H1 (cell line): ENCODE measurements at regions not wholly inside any gene's neighbourhood (a gene's known extent, or its start where the extent isn't known, plus 50 kb on each side); places are given as distances from the start of the nearest gene placed in this dataset.
A peak's percentile ranks its signal among the peaks of the same experiment; 100 is the strongest.

Source experiments
- CTCF ChIA-PET: fragments of 300-600 bp; sonication (Branson Sonifier 250); formaldehyde crosslinking; loops from one replicate; lab custom pipeline; 2021; ENCODE audit not compliant: partially characterized antibody; lab: Charles Lee
- POLR2A ChIA-PET: fragments of 300-600 bp; sonication (Branson Sonifier 250); formaldehyde crosslinking; loops from one replicate; lab custom pipeline; 2021; ENCODE audit warnings: inconsistent platforms; ENCODE audit not compliant: partially characterized antibody; lab: Charles Lee
- DNase-seq, 2 experiments: peaks; one replicate each; pipeline versions ENCODE4 v3.0.0 to v3.0.0-alpha.2; 2010 to 2022; ENCODE audit warnings: low spot score in 2 of 2, low read depth in 1 of 2, mixed read lengths in 1 of 2
- FAIRE-seq: peaks from 2 replicates; lab custom pipeline; 2011; peaks lifted over from hg19 to GRCh38; lab: Jason Lieb, UNC
- H2AFZ ChIP-seq: 2 replicates; pipeline ENCODE4 v1.8.1; 2012; ENCODE audit warnings: low read length, inconsistent platforms
- H2AK5ac ChIP-seq: 2 replicates; pipeline ENCODE4 v1.6.1; 2013; ENCODE audit warnings: low read depth, low read length
- H2BK120ac ChIP-seq: replicated peaks from 2 replicates; pipeline ENCODE3; 2013; ENCODE audit warnings: low read depth, low read length, inconsistent platforms
- H2BK12ac ChIP-seq: 2 replicates; pipeline ENCODE4 v1.6.1; 2013; ENCODE audit warnings: low read depth, low read length
- H2BK15ac ChIP-seq: 2 replicates; pipeline ENCODE4 v1.6.1; 2013; ENCODE audit warnings: low read length
- H2BK20ac ChIP-seq: 2 replicates; pipeline ENCODE4 v1.6.1; 2013; ENCODE audit warnings: low read length
- H2BK5ac ChIP-seq: 2 replicates; pipeline ENCODE4 v1.6.1; 2013; ENCODE audit warnings: low read depth, low read length
- H3K14ac ChIP-seq: 2 replicates; pipeline ENCODE4 v1.6.1; 2013; ENCODE audit warnings: inconsistent platforms; ENCODE audit not compliant: insufficient read length
- H3K18ac ChIP-seq: 2 replicates; pipeline ENCODE4 v1.6.1; 2013; ENCODE audit warnings: low read length; ENCODE audit errors: extremely low read depth
- H3K23ac ChIP-seq: 2 replicates; pipeline ENCODE4 v1.6.1; 2013; ENCODE audit warnings: inconsistent platforms; ENCODE audit not compliant: insufficient read length
- H3K23me2 ChIP-seq: 2 replicates; pipeline ENCODE4 v1.6.1; 2013; ENCODE audit warnings: low read depth, low read length
- H3K27ac ChIP-seq: 2 replicates; pipeline ENCODE4 v1.6.1; 2011; ENCODE audit warnings: low read depth, low read length, inconsistent platforms
- H3K27me3 ChIP-seq, 4 experiments: replicated peaks in 1 of 4; 1 replicate in 1 of 4; 2 replicates in 3 of 4; pipeline versions ENCODE4 v1.6.1 to v1.8.1; 2011 to 2013; ENCODE audit warnings: low read length in 3 of 4, mild to moderate bottlenecking in 3 of 4, inconsistent platforms in 2 of 4, mixed read lengths in 2 of 4, moderate library complexity in 1 of 4; ENCODE audit not compliant: control insufficient read depth in 3 of 4, insufficient read depth in 3 of 4; ENCODE audit errors: extremely low read depth in 1 of 4
- H3K36me3 ChIP-seq, 4 experiments: 2 replicates each; pipeline versions ENCODE4 v1.6.1 to v1.8.1; 2011 to 2013; ENCODE audit warnings: mild to moderate bottlenecking in 4 of 4, low read length in 3 of 4, moderate library complexity in 2 of 4, control low read depth in 1 of 4, inconsistent platforms in 1 of 4; ENCODE audit not compliant: insufficient read depth in 4 of 4, control insufficient read depth in 2 of 4
- H3K4ac ChIP-seq: replicated peaks from 2 replicates; pipeline ENCODE3; 2013; ENCODE audit warnings: low read length, low read depth, mixed read lengths, inconsistent platforms; ENCODE audit not compliant: insufficient read length
- H3K4me1 ChIP-seq, 4 experiments: replicated peaks in 1 of 4; 1 replicate in 1 of 4; 2 replicates in 3 of 4; pipeline versions ENCODE4 v1.6.1 to v1.8.1; 2011 to 2013; ENCODE audit warnings: low read length in 3 of 4, inconsistent platforms in 2 of 4, mixed read lengths in 1 of 4; ENCODE audit not compliant: insufficient read depth in 4 of 4, control insufficient read depth in 3 of 4
- H3K4me2 ChIP-seq, 2 experiments: 2 replicates each; pipeline versions ENCODE4 v1.6.1 to v1.8.1; 2011 to 2013; ENCODE audit warnings: low read depth in 2 of 2, low read length in 2 of 2, control low read depth in 1 of 2, inconsistent platforms in 1 of 2, mild to moderate bottlenecking in 1 of 2; ENCODE audit not compliant: insufficient read depth in 1 of 2
- H3K4me3 ChIP-seq, 4 experiments: fragments of 200-600, 300-600 bp in 1 of 4; sonication (generic), shearing (Covaris generic), sonication (Bioruptor Twin) in 1 of 4; 2 replicates each; pipeline versions ENCODE4 v1.5.1 to v1.8.1; 2011 to 2016; ENCODE audit warnings: low read length in 4 of 4, low read depth in 3 of 4, control low read depth in 2 of 4, inconsistent platforms in 2 of 4, mild to moderate bottlenecking in 2 of 4, mixed read lengths in 1 of 4, moderate library complexity in 1 of 4; ENCODE audit not compliant: insufficient read depth in 2 of 4; ENCODE audit errors: extremely low read depth in 1 of 4
- H3K56ac ChIP-seq: replicated peaks from 2 replicates; pipeline ENCODE3; 2013; ENCODE audit warnings: low read depth, mild to moderate bottlenecking, mixed read lengths, low read length, inconsistent platforms; ENCODE audit not compliant: insufficient read length
- H3K79me1 ChIP-seq: 2 replicates; pipeline ENCODE4 v1.6.1; 2013; ENCODE audit warnings: low read depth, low read length, control low read depth
- H3K79me2 ChIP-seq, 2 experiments: 2 replicates each; pipeline versions ENCODE4 v1.6.1 to v1.8.1; 2012 to 2013; ENCODE audit warnings: low read length in 2 of 2, mild to moderate bottlenecking in 2 of 2, inconsistent platforms in 1 of 2; ENCODE audit not compliant: insufficient read depth in 2 of 2, control insufficient read depth in 1 of 2
- H3K9ac ChIP-seq, 4 experiments: replicated peaks in 1 of 4; 1 replicate in 1 of 4; 2 replicates in 3 of 4; pipeline versions ENCODE4 v1.6.1 to v1.8.1; 2011 to 2013; ENCODE audit warnings: low read depth in 3 of 4, low read length in 3 of 4, control low read depth in 2 of 4, mild to moderate bottlenecking in 2 of 4, moderate library complexity in 2 of 4, inconsistent platforms in 1 of 4; ENCODE audit errors: extremely low read depth in 1 of 4
- H3K9me3 ChIP-seq, 2 experiments: 2 replicates each; pipeline versions ENCODE4 v1.6.1 to v1.8.1; 2012 to 2013; ENCODE audit warnings: mild to moderate bottlenecking in 2 of 2, moderate library complexity in 2 of 2, control low read depth in 1 of 2, inconsistent platforms in 1 of 2, low read depth in 1 of 2, low read length in 1 of 2, mixed read lengths in 1 of 2; ENCODE audit not compliant: insufficient read depth in 2 of 2
- H4K20me1 ChIP-seq, 2 experiments: replicated peaks in 1 of 2; 2 replicates each; pipeline versions ENCODE3 to v1.8.1; 2011 to 2013; ENCODE audit warnings: inconsistent platforms in 2 of 2, low read length in 2 of 2, mild to moderate bottlenecking in 1 of 2; ENCODE audit not compliant: insufficient read depth in 2 of 2, control insufficient read depth in 1 of 2
- H4K5ac ChIP-seq: 2 replicates; pipeline ENCODE4 v1.6.1; 2013; ENCODE audit warnings: low read length, low read depth, mixed read lengths, inconsistent platforms; ENCODE audit not compliant: insufficient read length
- H4K8ac ChIP-seq: 2 replicates; pipeline ENCODE4 v1.8.0; 2013; ENCODE audit warnings: mild to moderate bottlenecking, moderate library complexity, low read length, inconsistent platforms; ENCODE audit not compliant: insufficient read depth; ENCODE audit errors: extremely low read depth
- H4K91ac ChIP-seq: replicated peaks from 2 replicates; pipeline ENCODE3; 2013; ENCODE audit warnings: low read length, mixed read lengths, inconsistent platforms; ENCODE audit not compliant: insufficient read length
- CREB1 ChIP-seq: IDR thresholded peaks from 2 replicates; pipeline ENCODE4 v1.6.1; 2012; ENCODE audit warnings: inconsistent platforms
- WGBS, 2 experiments: shearing (Covaris generic) in 1 of 2; methylation state at CpG; one replicate each; pipeline versions ENCODE4 v1.1.6 to v1.1.7; 2013 to 2015; ENCODE audit warnings: low lambda C conversion rate in 2 of 2, mixed read lengths in 2 of 2, inconsistent platforms in 1 of 2, low coverage in 1 of 2, missing lambda C conversion rate in 1 of 2; ENCODE audit not compliant: insufficient replicate concordance in 2 of 2, insufficient coverage in 1 of 2, insufficient read length in 1 of 2; ENCODE audit errors: extremely low coverage in 1 of 2, missing lambda C conversion rate in 1 of 2; 5-methylcytosine and 5-hydroxymethylcytosine counted together

DNA sequence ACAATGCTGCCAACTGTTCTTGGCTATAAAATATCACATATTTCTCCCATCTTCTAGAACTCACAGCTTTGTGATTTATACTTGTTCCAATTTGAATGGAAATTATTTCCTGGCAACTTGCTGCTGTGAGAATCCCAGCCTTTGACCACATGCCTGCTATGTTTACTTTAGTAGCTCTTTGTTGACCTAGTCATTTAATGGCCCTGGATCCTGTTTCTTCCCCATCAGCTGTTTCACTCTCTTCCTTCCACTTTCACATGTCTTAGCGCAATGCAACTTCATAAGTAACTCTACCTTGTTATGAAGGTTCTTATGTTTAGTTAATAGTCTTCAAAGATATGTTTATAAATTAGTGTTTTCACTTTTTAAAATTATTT lies 1973.6 kb upstream of the AGA start:
- H3K4me1 ChIP-seq: peaks cover 0 to 6% (median 3%) of the 10 kb centered on the region in 4 experiments; a peak in 2 of 7 replicates
- no peak overlapping the region for H4K5ac ChIP-seq
- peak overlapping the region; percentile 30 to 33; a peak in 3 of 4 replicates for H3K4me2 ChIP-seq
- H2BK15ac ChIP-seq: no peak overlapping the region
- H4K91ac ChIP-seq: no peak overlapping the region
- no peaks in the 10 kb centered on the region for H3K23me2 ChIP-seq
- H3K79me2 ChIP-seq: no peaks in the 10 kb centered on the region
- no peak overlapping the region for H4K8ac ChIP-seq
- POLR2A ChIA-PET: no interaction called here
- no peak overlapping the region for H3K23ac ChIP-seq
- H3K36me3 ChIP-seq: no peaks in the 10 kb centered on the region
- no peak overlapping the region for H3K27ac ChIP-seq
- 61% methylated on average over 1 of the region's 1 CpG; no CpG with 5 or more reads in 1 of the 2 experiments for WGBS, 2 experiments
- H3K4me3 ChIP-seq: 0 out of 8 replicates have a peak overlapping the region, but pooled peaks of 1 of the 4 experiments have one; percentile 3
- H2AFZ ChIP-seq: no peak overlapping the region
- H4K20me1 ChIP-seq: no peaks in the 10 kb centered on the region
- TF ChIP-seq CREB1: no peak
- H3K27me3 ChIP-seq: no peaks in the 10 kb centered on the region; a peak in 1 of 7 replicates
- no peak overlapping the region for H2AK5ac ChIP-seq
- no peaks in the 10 kb centered on the region for H3K9me3 ChIP-seq
- no peak overlapping the region for H3K4ac ChIP-seq
- no peak overlapping the region for H2BK5ac ChIP-seq
- FAIRE-seq (no peak), DNase-seq (no peak)
- H3K9ac ChIP-seq: no peak overlapping the region
- H2BK20ac ChIP-seq: no peak overlapping the region
- no peak overlapping the region for H2BK12ac ChIP-seq
- no peak overlapping the region for H3K14ac ChIP-seq
- H3K56ac ChIP-seq: no peak overlapping the region
- no peak overlapping the region for H3K18ac ChIP-seq
- CTCF ChIA-PET: interaction anchor here (1.0 to 1.3 kb wide), 3 partner anchors 11 to 295 kb away, joined by 3 to 4 read pairs (median 3); no protein-coding TSS in a partner anchor
- no peaks in the 10 kb centered on the region for H3K79me1 ChIP-seq
- H2BK120ac ChIP-seq: no peak overlapping the region
